Progenitor cell of endocrine pancreas (in vitro differentiated cells): ENCODE measurements at regions not wholly inside any gene's neighbourhood (a gene's known extent, or its start where the extent isn't known, plus 50 kb on each side); places are given as distances from the start of the nearest gene placed in this dataset.

Experiments used
- DNase-seq: peaks from one replicate; pipeline ENCODE4 v3.0.0; 2021; ENCODE audit warnings: low spot score; ENCODE audit not compliant: unreplicated experiment
- H3K27ac Mint-ChIP-seq: 2 replicates; pipeline ENCODE4 v1.8.0; 2021; ENCODE audit warnings: mild to moderate bottlenecking, moderate library complexity, mixed read lengths
- H3K27me3 Mint-ChIP-seq: 2 replicates; pipeline ENCODE4 v1.8.0; 2021; ENCODE audit warnings: mixed read lengths
- H3K36me3 Mint-ChIP-seq: 2 replicates; pipeline ENCODE4 v1.8.0; 2022; ENCODE audit warnings: mixed read lengths; ENCODE audit not compliant: insufficient read depth
- H3K4me1 Mint-ChIP-seq: 2 replicates; pipeline ENCODE4 v1.8.0; 2021; ENCODE audit warnings: low read depth, mixed read lengths
- H3K4me3 Mint-ChIP-seq: 2 replicates; pipeline ENCODE4 v1.8.0; 2021; ENCODE audit warnings: low read depth, mild to moderate bottlenecking, moderate library complexity, mixed read lengths
- H3K9me3 Mint-ChIP-seq: 2 replicates; pipeline ENCODE4 v1.8.0; 2021; ENCODE audit warnings: low read depth, mixed read lengths
- TF ChIP-seq, protein P1 (sequence below): fragments of 200-600 bp; sonication (generic); IDR thresholded peaks from one replicate; pipeline ENCODE4 v1.5.0; 2021; ENCODE audit warnings: antibody characterized with exemption, mild to moderate bottlenecking; ENCODE audit not compliant: unreplicated experiment

DNA sequence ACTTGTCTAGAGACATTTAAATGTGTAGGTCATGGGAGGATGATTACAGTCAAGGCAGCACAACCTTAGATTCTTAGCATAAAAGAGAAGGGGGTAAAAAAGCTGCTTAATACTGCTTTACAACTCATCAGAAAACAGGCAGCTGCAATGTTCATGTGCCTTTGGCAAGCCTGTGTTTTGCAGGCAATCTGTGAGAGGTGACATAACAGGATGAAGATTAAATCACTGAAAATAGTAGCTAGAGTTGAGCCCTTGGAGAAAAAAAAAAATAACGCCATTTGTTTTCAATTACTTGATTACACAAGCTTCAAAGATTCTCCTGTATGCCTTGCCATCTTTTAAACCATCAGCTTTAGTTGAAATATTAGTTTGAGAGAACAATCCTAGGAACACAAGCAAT lies 847.6 kb upstream of the LCORL start:
- TF ChIP-seq, protein P1, sequence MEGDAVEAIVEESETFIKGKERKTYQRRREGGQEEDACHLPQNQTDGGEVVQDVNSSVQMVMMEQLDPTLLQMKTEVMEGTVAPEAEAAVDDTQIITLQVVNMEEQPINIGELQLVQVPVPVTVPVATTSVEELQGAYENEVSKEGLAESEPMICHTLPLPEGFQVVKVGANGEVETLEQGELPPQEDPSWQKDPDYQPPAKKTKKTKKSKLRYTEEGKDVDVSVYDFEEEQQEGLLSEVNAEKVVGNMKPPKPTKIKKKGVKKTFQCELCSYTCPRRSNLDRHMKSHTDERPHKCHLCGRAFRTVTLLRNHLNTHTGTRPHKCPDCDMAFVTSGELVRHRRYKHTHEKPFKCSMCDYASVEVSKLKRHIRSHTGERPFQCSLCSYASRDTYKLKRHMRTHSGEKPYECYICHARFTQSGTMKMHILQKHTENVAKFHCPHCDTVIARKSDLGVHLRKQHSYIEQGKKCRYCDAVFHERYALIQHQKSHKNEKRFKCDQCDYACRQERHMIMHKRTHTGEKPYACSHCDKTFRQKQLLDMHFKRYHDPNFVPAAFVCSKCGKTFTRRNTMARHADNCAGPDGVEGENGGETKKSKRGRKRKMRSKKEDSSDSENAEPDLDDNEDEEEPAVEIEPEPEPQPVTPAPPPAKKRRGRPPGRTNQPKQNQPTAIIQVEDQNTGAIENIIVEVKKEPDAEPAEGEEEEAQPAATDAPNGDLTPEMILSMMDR, result no peak
- Mint-ChIP-seq H3K4me1 (no peaks in the 10 kb centered on the region), H3K4me3 (no peak overlapping the region), H3K9me3 (peaks cover 6% of the 10 kb centered on the region), H3K27me3 (no peaks in the 10 kb centered on the region), H3K27ac (no peak overlapping the region), H3K36me3 (no peaks in the 10 kb centered on the region)
- DNase-seq, result no peak

DNA sequence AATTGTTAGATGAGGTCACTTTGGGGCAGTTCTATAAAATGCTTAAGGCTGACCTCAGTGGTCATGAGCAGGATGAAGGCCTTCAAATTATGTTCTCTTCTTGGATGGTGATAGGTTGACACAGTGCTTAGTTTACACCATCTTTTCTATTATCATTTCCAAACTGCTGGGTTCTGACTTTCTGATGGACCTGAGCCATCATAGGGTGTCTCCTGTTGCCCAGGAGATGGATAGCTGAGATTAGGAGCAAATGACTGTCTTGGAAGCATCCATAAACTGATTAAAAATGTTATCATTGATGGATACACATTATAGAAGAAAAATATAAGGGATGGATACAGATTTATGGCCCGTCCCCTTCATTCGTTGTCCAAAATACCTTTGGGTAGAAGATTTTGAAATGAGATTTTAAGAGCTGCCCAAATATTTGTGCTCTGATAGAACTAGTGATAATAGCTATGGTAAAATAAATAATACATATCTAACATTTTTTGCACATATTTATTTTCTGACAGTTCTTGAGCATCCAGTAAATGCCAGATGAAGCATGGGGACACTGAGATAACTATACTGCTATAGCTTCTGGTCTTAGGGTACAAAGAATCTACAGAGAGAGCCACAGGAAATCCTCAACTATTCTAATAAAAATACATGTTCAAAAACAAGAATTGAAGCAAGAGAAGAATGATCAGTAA lies 839.4 kb upstream of the LCORL start:
- no peak overlapping the region for H3K27ac Mint-ChIP-seq
- H3K4me1 Mint-ChIP-seq, result peaks cover 9% of the 10 kb centered on the region
- H3K27me3 Mint-ChIP-seq, result peaks cover 4% of the 10 kb centered on the region
- no peak overlapping the region for H3K4me3 Mint-ChIP-seq
- no peak for DNase-seq
- TF ChIP-seq, protein P1, result no peak
- peaks cover 3% of the 10 kb centered on the region for H3K9me3 Mint-ChIP-seq
- H3K36me3 Mint-ChIP-seq, result no peaks in the 10 kb centered on the region

DNA sequence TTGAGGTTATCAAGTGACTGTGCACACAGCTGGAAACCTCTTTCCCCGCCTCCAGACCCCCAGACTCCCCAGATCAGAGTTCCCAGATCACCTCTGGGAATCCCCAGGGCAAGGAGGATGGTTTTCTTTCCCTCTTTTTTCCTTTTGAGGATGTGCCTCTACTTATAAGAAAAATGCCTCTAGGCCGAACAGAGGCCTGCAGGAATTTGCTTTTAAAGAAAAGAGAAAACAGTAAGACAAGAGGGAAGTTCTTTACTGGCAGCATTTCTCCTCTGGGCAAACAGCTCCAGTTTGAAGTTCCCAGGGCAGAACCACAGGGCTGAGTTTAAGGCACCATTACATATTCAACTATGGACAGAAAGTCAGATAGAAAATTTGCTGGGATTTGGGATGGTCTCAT lies 837.9 kb upstream of the LCORL start:
- DNase-seq, result no peak
- TF ChIP-seq, protein P1, result no peak
- peak overlapping the region; percentile 3 for H3K27ac Mint-ChIP-seq
- H3K9me3 Mint-ChIP-seq, result peaks cover 3% of the 10 kb centered on the region
- H3K4me1 Mint-ChIP-seq, result peaks cover 9% of the 10 kb centered on the region
- H3K4me3 Mint-ChIP-seq, result no peak overlapping the region
- peaks cover 13% of the 10 kb centered on the region for H3K27me3 Mint-ChIP-seq
- no peaks in the 10 kb centered on the region for H3K36me3 Mint-ChIP-seq

DNA sequence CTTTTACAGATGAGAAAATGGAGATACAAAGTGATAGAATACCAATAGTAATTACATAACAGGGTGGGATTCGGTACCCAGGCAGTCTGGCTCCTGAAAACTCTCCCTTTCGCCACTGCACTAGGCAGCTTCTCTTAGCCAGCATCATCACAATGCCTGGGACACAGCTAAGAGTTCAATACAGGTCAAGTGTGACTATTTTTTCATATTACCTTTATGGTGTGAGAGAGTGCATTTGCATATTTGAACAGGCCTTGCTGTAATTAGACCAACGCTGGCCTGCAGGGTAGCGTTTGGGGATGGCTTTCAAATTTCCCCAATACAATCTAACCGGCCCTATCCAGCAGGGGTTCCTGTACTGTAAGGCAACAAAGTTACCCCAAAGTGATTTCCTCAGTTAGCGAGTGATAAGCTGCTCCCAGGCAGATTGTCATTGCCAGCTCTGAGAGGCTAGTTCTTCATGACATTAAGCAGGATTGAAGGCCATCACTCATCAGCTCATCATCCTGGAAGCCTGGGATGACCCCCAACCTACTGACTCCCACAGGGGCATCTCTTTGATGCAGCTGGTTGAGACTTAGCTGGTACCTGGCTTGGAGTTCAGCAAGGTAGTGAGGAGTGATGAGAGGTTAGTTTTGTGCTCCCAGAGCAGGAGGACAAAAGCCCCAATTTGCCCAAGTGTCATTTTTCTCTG lies 836.8 kb upstream of the LCORL start:
- TF ChIP-seq, protein P1, result no peak
- Mint-ChIP-seq H3K27me3 (peaks cover 19% of the 10 kb centered on the region), H3K36me3 (no peaks in the 10 kb centered on the region), H3K4me1 (peaks cover 9% of the 10 kb centered on the region), H3K4me3 (no peak overlapping the region), H3K27ac (no peak overlapping the region), H3K9me3 (peaks cover 3% of the 10 kb centered on the region)
- no peak for DNase-seq

DNA sequence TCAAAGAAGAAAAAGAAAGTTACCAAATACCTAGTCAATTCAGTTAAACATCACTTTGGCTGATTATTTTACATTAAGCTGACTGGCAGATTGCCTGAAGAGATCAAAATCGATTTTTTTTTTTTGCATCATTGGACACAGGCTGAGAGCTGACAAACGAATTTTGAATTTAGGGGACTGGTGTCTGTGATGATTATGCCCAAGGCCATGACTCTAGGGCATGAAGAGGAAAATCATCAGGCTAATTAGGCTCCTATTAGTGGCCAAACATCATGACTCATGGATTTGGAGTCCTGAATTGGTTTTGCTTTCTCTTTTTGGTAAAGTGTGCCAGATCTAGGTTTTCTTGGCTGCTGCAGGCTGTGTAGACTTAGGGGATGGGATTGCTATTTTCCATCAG lies 829.3 kb upstream of the LCORL start:
- Mint-ChIP-seq H3K9me3 (no peaks in the 10 kb centered on the region), H3K4me1 (peaks cover 3% of the 10 kb centered on the region), H3K27me3 (peaks cover 36% of the 10 kb centered on the region), H3K4me3 (no peak overlapping the region), H3K27ac (no peak overlapping the region), H3K36me3 (no peaks in the 10 kb centered on the region)
- TF ChIP-seq, protein P1, result no peak
- no peak for DNase-seq
